ENCODE measurements at regions not wholly inside any gene's neighbourhood (a gene's known extent, or its start where the extent isn't known, plus 50 kb on each side); places are given as distances from the start of the nearest gene placed in this dataset.

DNA sequence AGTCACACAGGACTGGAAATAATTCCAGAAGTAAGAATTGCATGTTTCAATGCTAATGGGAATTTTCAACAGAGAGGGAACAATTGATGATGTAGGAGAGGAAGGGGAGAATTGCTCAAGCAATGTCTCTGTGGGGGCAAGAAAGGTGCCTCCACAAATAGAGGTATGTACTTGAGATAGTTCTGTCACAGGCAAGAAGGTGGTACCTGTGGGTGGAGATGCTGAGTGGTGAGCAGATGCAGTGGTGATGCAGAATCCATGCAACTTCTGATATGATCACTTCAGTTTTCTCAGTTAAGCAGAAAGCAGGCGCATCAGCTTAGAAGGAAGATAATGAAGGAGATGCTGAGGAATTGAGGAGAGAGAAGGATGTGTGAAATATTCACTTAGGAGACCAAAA is 55.1 kb upstream of the SEC24B start:
- H3K27ac ChIP-seq (ENCODE audit: low read length), result no peak overlapping the region
- no peaks in the 10 kb centered on the region for H4K20me1 ChIP-seq (ENCODE audit: low read length)
- no peaks in the 10 kb centered on the region for H3K9me2 ChIP-seq (replicated peaks; ENCODE audit: low read length)
- ChIA-PET CTCF (no interaction called here), POLR2A (ENCODE audit: unreplicated experiment) (no interaction called here)
- H3K4me2 ChIP-seq (ENCODE audit: low read length), result no peak overlapping the region
- no peaks in the 10 kb centered on the region for H3K36me3 ChIP-seq (ENCODE audit: low read depth, low read length)
- no peaks in the 10 kb centered on the region for H3K9me3 ChIP-seq (ENCODE audit: low read length)
- H3K79me2 ChIP-seq (ENCODE audit: low read length), result no peaks in the 10 kb centered on the region
- DNase-seq (no peak), ATAC-seq (no peak)
- TF ChIP-seq EZH2phosphoT487 (IDR thresholded peaks at IDR 0.05; ENCODE audit: borderline replicate concordance, low read length) (no peak), EZH2 (IDR thresholded peaks at IDR 0.05; ENCODE audit: low read length, unreplicated experiment) (no peak)
- TF ChIP-seq, protein P1, sequence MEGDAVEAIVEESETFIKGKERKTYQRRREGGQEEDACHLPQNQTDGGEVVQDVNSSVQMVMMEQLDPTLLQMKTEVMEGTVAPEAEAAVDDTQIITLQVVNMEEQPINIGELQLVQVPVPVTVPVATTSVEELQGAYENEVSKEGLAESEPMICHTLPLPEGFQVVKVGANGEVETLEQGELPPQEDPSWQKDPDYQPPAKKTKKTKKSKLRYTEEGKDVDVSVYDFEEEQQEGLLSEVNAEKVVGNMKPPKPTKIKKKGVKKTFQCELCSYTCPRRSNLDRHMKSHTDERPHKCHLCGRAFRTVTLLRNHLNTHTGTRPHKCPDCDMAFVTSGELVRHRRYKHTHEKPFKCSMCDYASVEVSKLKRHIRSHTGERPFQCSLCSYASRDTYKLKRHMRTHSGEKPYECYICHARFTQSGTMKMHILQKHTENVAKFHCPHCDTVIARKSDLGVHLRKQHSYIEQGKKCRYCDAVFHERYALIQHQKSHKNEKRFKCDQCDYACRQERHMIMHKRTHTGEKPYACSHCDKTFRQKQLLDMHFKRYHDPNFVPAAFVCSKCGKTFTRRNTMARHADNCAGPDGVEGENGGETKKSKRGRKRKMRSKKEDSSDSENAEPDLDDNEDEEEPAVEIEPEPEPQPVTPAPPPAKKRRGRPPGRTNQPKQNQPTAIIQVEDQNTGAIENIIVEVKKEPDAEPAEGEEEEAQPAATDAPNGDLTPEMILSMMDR (conservative IDR thresholded peaks at IDR 0.05; ENCODE audit: low read depth, low read length), result no peak
- peaks cover 43% of the 10 kb centered on the region; the same call in 1 of the 2 replicates for H3K27me3 ChIP-seq (ENCODE audit: low read length)
- H3K4me1 ChIP-seq (ENCODE audit: insufficient read depth, low read length), result no peaks in the 10 kb centered on the region
- no peaks in the 10 kb centered on the region for H3F3A ChIP-seq (ENCODE audit: low read length, unreplicated experiment)
- no peak overlapping the region for H3K9ac ChIP-seq (ENCODE audit: low read length)
- no TSS peak for BruUV-seq (replicated peaks)
- intact Hi-C loops (cut with micrococcal nuclease), result no loop called here
- no peak overlapping the region for H3K4me3 ChIP-seq (ENCODE audit: low read length)
- H2AFZ ChIP-seq (ENCODE audit: low read length), result no peak overlapping the region

DNA sequence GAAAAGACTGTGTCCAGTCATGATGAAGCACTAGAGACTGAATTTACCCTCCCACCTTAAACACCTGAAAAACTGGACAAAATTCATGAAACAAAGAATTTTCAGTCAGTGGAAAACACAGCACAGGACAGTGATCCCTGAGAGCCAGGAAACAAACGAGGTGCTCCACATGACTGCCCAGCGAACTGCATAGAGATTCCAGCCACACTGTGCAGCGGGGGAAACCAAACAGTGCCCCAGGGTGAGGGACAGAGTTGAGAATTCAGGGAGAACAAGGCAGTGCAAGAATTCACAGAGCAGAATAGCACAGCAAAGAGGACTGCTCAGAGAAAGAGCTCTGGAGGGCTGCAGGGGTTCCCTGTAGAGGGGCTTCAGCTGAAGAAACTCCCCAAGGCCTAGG is 55.5 kb upstream of the SEC24B start:
- BruUV-seq (replicated peaks), result no TSS peak
- Histone ChIP-seq H3K27ac (ENCODE audit: low read length) (no peak overlapping the region), H2AFZ (ENCODE audit: low read length) (no peak overlapping the region), H4K20me1 (ENCODE audit: low read length) (no peaks in the 10 kb centered on the region), H3K4me2 (ENCODE audit: low read length) (no peak overlapping the region), H3K9me3 (ENCODE audit: low read length) (no peaks in the 10 kb centered on the region), H3K9ac (ENCODE audit: low read length) (no peak overlapping the region), H3K9me2 (replicated peaks; ENCODE audit: low read length) (no peaks in the 10 kb centered on the region), H3F3A (ENCODE audit: low read length, unreplicated experiment) (no peaks in the 10 kb centered on the region), H3K36me3 (ENCODE audit: low read depth, low read length) (no peaks in the 10 kb centered on the region), H3K4me3 (ENCODE audit: low read length) (no peak overlapping the region), H3K79me2 (ENCODE audit: low read length) (no peaks in the 10 kb centered on the region), H3K27me3 (ENCODE audit: low read length) (peaks cover 43% of the 10 kb centered on the region; the same call in 1 of the 2 replicates), H3K4me1 (ENCODE audit: insufficient read depth, low read length) (no peaks in the 10 kb centered on the region)
- ATAC-seq (no peak), DNase-seq (no peak)
- POLR2A ChIA-PET (ENCODE audit: unreplicated experiment), result no interaction called here
- TF ChIP-seq EZH2phosphoT487 (IDR thresholded peaks at IDR 0.05; ENCODE audit: borderline replicate concordance, low read length), result no peak
- TF ChIP-seq, protein P1 (conservative IDR thresholded peaks at IDR 0.05; ENCODE audit: low read depth, low read length), result no peak
- CTCF ChIA-PET, result no interaction called here
- intact Hi-C loops (cut with micrococcal nuclease), result no loop called here

DNA sequence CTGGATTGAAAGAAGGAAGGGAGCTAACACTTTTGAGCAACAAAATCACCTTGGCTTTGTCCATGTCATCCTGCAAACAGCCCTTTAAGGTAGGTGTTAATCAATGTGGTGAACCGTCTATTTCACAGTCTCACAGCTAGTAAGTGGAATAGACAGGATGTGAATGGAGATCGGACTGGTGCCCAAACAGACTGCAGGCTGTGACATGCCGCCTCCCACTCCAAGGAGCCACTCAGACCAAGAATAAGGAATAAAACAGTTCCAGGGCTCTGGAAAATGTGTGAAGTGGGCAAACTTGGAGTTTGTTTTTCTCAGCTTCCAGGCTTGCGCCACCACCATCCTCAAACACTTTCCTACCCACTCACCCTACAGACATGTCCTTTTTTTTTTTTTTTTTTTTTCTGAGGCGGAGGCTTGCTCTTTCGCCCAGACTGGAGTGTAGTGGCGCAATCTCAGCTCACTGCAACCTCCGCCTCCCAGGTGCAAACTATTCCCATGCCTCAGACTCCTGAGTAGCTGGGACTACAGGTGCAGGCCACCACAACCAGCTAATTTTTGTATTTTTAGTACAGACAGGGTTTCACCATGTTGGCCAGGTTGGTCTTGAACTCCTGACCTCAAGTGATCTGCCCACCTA is 57.7 kb upstream of the SEC24B start:
- H2AFZ ChIP-seq (ENCODE audit: low read length), result no peak overlapping the region
- H4K20me1 ChIP-seq (ENCODE audit: low read length), result no peaks in the 10 kb centered on the region
- H3K36me3 ChIP-seq (ENCODE audit: low read depth, low read length), result no peaks in the 10 kb centered on the region
- peaks cover 45% of the 10 kb centered on the region; the same call in 1 of the 2 replicates for H3K27me3 ChIP-seq (ENCODE audit: low read length)
- H3K4me3 ChIP-seq (ENCODE audit: low read length), result no peak overlapping the region
- H3K4me1 ChIP-seq (ENCODE audit: insufficient read depth, low read length), result no peaks in the 10 kb centered on the region
- no TSS peak for BruUV-seq (replicated peaks)
- TF ChIP-seq, protein P1 (conservative IDR thresholded peaks at IDR 0.05; ENCODE audit: low read depth, low read length), result no peak
- TF ChIP-seq EZH2phosphoT487 (IDR thresholded peaks at IDR 0.05; ENCODE audit: borderline replicate concordance, low read length) (no peak), EZH2 (IDR thresholded peaks at IDR 0.05; ENCODE audit: low read length, unreplicated experiment) (no peak)
- H3F3A ChIP-seq (ENCODE audit: low read length, unreplicated experiment), result no peaks in the 10 kb centered on the region
- no peak for DNase-seq
- no peak overlapping the region for H3K4me2 ChIP-seq (ENCODE audit: low read length)
- no peak for ATAC-seq
- no peak overlapping the region for H3K27ac ChIP-seq (ENCODE audit: low read length)
- no peak overlapping the region for H3K9ac ChIP-seq (ENCODE audit: low read length)
- intact Hi-C loops (cut with micrococcal nuclease), result no loop called here
- ChIA-PET CTCF (no interaction called here), POLR2A (ENCODE audit: unreplicated experiment) (no interaction called here)
- no peaks in the 10 kb centered on the region for H3K9me3 ChIP-seq (ENCODE audit: low read length)
- no peaks in the 10 kb centered on the region for H3K9me2 ChIP-seq (replicated peaks; ENCODE audit: low read length)
- no peaks in the 10 kb centered on the region for H3K79me2 ChIP-seq (ENCODE audit: low read length)

Measured in PC-3 (cell line).